ENCODE measurements at regions not wholly inside any gene's neighbourhood (a gene's known extent, or its start where the extent isn't known, plus 50 kb on each side); places are given as distances from the start of the nearest gene placed in this dataset.

DNA sequence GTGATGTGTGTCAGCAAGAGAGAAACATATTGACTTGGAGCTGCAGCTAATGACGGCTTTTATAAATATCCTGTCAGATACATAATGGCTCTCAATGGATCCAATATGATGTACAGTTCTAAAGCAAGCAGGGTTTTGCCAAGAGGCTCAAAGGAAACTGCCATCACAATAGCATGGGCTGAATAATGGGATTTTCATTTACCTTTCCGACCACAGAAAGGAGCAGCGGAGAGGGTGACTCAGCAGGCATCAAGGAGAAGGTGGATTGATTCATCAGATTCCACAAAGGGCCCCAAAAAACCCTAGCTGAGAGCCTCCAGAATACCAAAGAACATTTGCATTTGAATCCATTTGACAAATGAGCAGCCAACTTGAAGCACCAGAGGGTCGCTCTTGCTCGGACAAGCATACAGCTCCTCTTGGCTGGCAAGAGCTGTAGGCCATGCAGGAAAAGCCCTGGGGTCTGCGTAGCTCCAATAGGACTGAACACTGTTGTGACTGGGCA is 355.7 kb upstream of the NOCT start:
- TF ChIP-seq EZH2 (IDR thresholded peaks at IDR 0.05; ENCODE audit: insufficient read depth, poor library complexity, severe bottlenecking), result no peak
- TF ChIP-seq EZH2phosphoT487 (IDR thresholded peaks at IDR 0.05; ENCODE audit: insufficient read depth, low read depth), result no peak

Measured in GM23248 (cell line).